ENCODE measurements at regions not wholly inside any gene's neighbourhood (a gene's known extent, or its start where the extent isn't known, plus 50 kb on each side); places are given as distances from the start of the nearest gene placed in this dataset.
"Not testable (repeated sequence)": the region's sequence is repeated elsewhere in the genome, so short reads cannot be mapped to it uniquely, and the experiment has no call there.

- DNase-seq: no peak
Observed at GRCh38 chr4:38279650-38280322, 319.6 kb downstream of the PTTG2 start.

GRCh38 chr4:38280323-38280706 is 320.1 kb downstream of the PTTG2 start:
- no peak for DNase-seq

GRCh38 chr4:38281371-38282071 is 321.3 kb downstream of the PTTG2 start:
- no peak for DNase-seq

- no peak for DNase-seq
Observed at GRCh38 chr4:38283724-38284123, 323.5 kb downstream of the PTTG2 start.

- DNase-seq: no peak
Observed at GRCh38 chr4:38284294-38285030, 324.3 kb downstream of the PTTG2 start.

GRCh38 chr4:38287101-38287851 is 327.1 kb downstream of the PTTG2 start:
- DNase-seq: no peak

GRCh38 chr4:38289553-38289952 is 329.4 kb downstream of the PTTG2 start:
- no peak for DNase-seq

- no peak for DNase-seq
Observed at GRCh38 chr4:38290366-38290765, 330.2 kb downstream of the PTTG2 start.

GRCh38 chr4:38290914-38291313 is 330.7 kb downstream of the PTTG2 start:
- no peak for DNase-seq

- DNase-seq: no peak
Observed at GRCh38 chr4:38292529-38292928, 332.3 kb downstream of the PTTG2 start.

GRCh38 chr4:38294238-38294637 is 334.0 kb downstream of the PTTG2 start:
- DNase-seq: no peak

GRCh38 chr4:38297061-38297460 is 336.9 kb downstream of the PTTG2 start:
- DNase-seq: no peak

- DNase-seq: no peak
Observed at GRCh38 chr4:38298868-38299713, 338.9 kb downstream of the PTTG2 start.

- no peak for DNase-seq
Observed at GRCh38 chr4:38302910-38303309, 342.7 kb downstream of the PTTG2 start.

GRCh38 chr4:38304460-38304859 is 344.3 kb downstream of the PTTG2 start:
- DNase-seq: not testable (repeated sequence)

GRCh38 chr4:38306482-38307071 is 346.4 kb downstream of the PTTG2 start:
- no peak for DNase-seq

- no peak for DNase-seq
Observed at GRCh38 chr4:38308728-38309311, 348.6 kb downstream of the PTTG2 start.

- no peak for DNase-seq
Observed at GRCh38 chr4:38309471-38309870, 349.3 kb downstream of the PTTG2 start.

- peak; percentile 27 for DNase-seq
Observed at GRCh38 chr4:38310446-38311043, 350.3 kb downstream of the PTTG2 start.

- no peak for DNase-seq
Observed at GRCh38 chr4:38311495-38312126, 351.4 kb downstream of the PTTG2 start.
